Left lobe of liver (tissue), 2 donors: ENCODE measurements at regions not wholly inside any gene's neighbourhood (a gene's known extent, or its start where the extent isn't known, plus 50 kb on each side); places are given as distances from the start of the nearest gene placed in this dataset.
"Not testable (repeated sequence)": the region's sequence is repeated elsewhere in the genome, so short reads cannot be mapped to it uniquely, and the experiment has no call there.

Source experiments
- ATAC-seq: fragments of 200-7000 bp; cut with Tn5 transposase; one replicate; pipeline ENCODE4 v1.9.1; 2020; ENCODE audit warnings: mild to moderate bottlenecking, moderate library complexity
- DNase-seq: peaks from one replicate; pipeline ENCODE4 v3.0.0-alpha.2; 2020; ENCODE audit warnings: low spot score
- donor health status: DM: no; HTN: no; CAD: no; lungs with moderate emphysema.
- donor health status: DM: no; HTN: yes; CAD: no.

- DNase-seq: no peak
- ATAC-seq: no peak
These were observed 50.5 kb upstream of the CD99 start for GRCh38 chrX:2640436-2641150.

GRCh38 chrX:2638279-2638678 lies 52.8 kb upstream of the CD99 start:
- no peak for ATAC-seq
- no peak for DNase-seq

- DNase-seq (no peak), ATAC-seq (no peak)
These were observed 55.8 kb upstream of the CD99 start for GRCh38 chrX:2635342-2635741.

GRCh38 chrX:2632533-2633504 lies 58.3 kb upstream of the CD99 start:
- DNase-seq (no peak), ATAC-seq (no peak)

- DNase-seq (no peak), ATAC-seq (no peak)
These were observed 59.2 kb upstream of the CD99 start for GRCh38 chrX:2631743-2632532.

- DNase-seq, ATAC-seq: not testable (repeated sequence)
These were observed 60.0 kb upstream of the CD99 start for GRCh38 chrX:2630935-2631742.

- not testable (repeated sequence) for DNase-seq, ATAC-seq
These were observed 60.8 kb upstream of the CD99 start for GRCh38 chrX:2630008-2630934.

GRCh38 chrX:2629316-2630007 lies 61.6 kb upstream of the CD99 start:
- DNase-seq (no peak), ATAC-seq (no peak)

GRCh38 chrX:2628751-2629315 lies 62.3 kb upstream of the CD99 start:
- ATAC-seq: no peak
- DNase-seq: no peak

GRCh38 chrX:2627272-2627867 lies 63.7 kb upstream of the CD99 start:
- DNase-seq: no peak
- ATAC-seq: peak; percentile 92

- ATAC-seq (no peak), DNase-seq (no peak)
These were observed 64.3 kb upstream of the CD99 start for GRCh38 chrX:2626750-2627149.

GRCh38 chrX:2620576-2620975 lies 70.5 kb upstream of the CD99 start:
- no peak for DNase-seq

GRCh38 chrX:2618516-2618915 lies 72.6 kb upstream of the CD99 start:
- ATAC-seq (no peak), DNase-seq (no peak)

More at GRCh38 chrX:2620576-2620975, 70.5 kb upstream of the CD99 start:
- ATAC-seq: no peak

- DNase-seq: no peak
- peak; percentile 29 for ATAC-seq
These were observed 76.2 kb upstream of the CD99 start for GRCh38 chrX:2614911-2615310.

- no peak for ATAC-seq
- DNase-seq: no peak
These were observed 80.6 kb upstream of the CD99 start for GRCh38 chrX:2610246-2611170.

- DNase-seq (no peak), ATAC-seq (peak; percentile 11)
These were observed 81.5 kb upstream of the CD99 start for GRCh38 chrX:2609431-2610238.
